ENCODE measurements at regions not wholly inside any gene's neighbourhood (a gene's known extent, or its start where the extent isn't known, plus 50 kb on each side); places are given as distances from the start of the nearest gene placed in this dataset.

DNA sequence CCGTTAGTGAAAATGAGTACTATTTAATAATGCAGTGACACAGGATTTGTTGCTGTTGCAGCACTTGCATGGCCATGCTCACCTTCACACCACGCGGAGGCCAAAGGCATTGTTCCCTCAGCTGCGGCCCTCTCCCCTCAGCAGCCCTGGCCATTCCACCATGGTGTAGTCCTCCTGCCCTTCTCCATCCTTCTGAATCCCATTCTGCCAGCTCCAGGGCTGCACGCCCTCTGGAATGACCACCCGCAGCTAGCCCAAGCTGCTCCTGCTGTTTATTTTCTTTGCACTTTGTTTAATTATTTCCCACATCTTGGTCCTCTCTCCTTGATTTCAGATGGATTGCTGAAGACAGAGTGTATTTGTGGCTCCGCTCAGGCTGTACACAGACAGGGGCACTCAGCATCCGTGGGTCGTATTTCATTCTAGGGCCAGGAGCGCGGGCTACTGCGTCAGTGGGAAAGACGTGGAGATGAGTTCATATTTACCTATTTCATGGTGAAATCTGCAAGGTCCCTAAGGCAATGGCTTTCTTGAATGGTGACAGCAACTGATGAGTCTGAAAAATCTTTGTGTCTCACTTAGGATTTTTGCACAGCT lies 81.4 kb upstream of the DUSP22 start:
- DNase-seq = no peak

DNA sequence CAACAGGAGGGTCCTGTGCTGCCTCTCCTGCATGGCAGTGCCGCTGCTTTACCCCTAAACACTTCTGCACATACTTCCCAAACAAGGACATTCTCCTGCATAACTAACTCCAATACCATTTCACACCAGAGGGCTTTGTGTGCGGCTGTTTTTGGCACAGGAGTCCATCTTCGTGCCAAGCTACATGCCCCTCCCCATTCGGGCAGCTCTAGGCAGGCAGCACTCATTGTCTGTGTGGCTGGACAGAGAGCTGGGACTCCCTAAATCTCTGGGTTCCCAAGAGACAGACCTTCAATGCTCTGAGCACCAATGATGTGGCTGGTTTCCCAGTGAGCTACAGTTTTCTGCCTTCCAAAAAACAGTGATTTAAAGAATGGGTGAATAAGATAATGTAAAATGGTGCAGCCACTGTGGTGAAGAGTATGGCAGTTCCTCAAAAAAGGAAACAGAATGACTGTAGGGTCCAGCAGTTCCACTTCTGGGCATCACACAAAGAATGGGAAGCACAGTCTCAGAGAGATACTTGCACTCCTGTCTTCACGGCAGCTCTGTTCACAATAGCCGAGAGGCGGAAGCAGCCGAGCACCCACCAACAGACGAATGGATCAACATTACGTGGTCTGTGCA lies 80.3 kb upstream of the DUSP22 start:
- DNase-seq = no peak

DNA sequence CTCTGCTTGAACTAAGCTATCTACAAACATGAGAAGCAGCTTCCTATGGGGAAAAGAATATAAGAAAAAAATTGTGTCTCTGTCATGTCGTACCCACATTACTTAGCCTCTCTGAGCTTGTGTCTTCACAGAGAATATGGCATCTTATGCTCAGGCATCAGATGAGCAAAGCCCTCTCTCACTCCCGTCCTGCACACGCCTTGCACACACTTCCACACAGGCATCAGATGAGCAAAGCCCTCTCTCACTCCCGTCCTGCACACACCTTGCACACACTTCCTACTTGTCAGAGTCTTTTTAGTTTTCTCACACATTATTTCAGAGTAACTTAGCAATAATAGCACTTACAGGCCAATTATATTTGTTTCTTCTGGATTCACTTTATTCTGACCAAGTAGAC lies 79.0 kb upstream of the DUSP22 start:
- no peak for DNase-seq

DNA sequence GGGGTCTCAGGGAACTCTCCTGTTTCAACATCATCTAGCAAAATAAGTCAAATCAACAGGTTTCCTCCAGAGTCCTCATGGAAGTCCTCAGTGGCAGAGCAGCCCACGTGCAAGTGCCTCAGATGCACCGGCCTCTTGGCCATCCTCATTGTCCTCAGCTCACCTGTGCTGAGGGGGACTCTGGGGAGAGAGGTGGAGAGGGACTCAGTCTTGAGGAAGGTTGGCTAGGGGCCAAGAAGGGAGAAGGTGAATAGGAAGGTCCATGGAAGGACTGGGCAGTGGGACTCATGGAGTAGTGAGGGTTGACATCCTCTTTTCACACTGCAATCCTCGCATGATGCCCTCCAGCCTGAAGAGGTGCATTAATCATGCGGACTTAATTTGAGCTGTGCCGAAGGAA lies 77.9 kb upstream of the DUSP22 start:
- no peak for DNase-seq

DNA sequence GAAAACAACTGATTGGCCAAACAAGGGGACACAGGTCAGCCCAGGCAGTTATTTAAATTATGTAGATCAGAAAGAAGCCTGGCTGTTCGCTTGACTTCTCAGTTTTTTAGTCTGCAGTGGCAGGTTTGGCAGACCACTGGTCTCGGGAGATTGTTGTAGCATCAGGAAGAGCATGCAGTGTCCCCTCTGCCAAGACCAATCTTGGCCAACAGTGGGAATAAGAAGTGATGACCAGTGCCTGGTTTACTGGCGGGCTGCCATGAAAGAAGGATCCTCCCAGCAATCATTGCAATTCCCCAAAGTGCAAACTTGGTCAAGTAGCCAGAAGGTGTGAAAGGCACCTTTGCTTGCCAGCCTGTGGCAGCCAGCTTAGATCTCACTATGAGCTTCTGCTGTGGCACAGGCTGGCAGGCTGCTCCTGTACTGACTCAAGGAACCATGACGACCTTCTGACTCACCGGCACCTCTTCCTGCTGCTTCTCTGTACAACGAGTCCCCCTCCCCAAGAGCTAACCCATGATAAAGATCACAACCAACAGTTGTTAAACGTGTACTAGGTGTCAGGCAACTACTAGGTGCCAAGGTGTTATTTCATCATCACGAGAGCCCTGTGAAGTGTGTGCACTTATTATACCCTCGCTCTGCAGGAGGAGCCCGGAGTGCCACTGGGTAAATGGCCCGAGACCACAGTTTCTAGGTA lies 76.8 kb upstream of the DUSP22 start:
- DNase-seq = peak; percentile 87

GRCh38 chr6:217048-217659 lies 75.1 kb upstream of the DUSP22 start:
- DNase-seq = peak; percentile 70

- DNase-seq = peak; percentile 53
Observed at GRCh38 chr6:218153-219018, 73.9 kb upstream of the DUSP22 start.

DNA sequence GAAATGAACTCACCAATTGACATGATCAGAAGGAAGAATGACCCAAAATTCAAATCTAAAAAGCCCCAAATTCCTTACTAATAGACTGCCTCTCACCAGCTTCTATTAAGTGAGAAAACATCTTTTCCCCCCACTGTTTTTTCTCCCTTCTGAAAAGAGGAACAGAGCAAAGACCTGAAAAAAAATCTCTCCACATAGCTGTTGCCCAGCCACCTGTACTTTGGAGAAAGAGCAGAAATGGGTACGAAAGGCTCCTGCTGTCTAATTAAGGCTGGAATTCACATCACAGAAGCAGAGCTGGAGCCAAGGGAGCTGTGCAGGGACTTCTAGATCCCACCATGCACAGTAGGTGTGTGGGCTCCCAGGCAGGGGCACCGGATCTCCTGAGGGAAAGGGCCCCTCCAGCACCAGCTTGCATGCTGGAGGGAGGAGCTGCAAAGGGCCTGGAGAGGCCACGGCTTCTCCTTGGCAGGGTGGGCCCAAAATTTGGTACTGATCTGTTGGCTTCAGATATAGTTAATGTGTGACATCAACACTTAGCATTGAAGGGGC lies 73.2 kb upstream of the DUSP22 start:
- DNase-seq = no peak

- DNase-seq = no peak
Observed at GRCh38 chr6:219641-220198, 72.6 kb upstream of the DUSP22 start.

DNA sequence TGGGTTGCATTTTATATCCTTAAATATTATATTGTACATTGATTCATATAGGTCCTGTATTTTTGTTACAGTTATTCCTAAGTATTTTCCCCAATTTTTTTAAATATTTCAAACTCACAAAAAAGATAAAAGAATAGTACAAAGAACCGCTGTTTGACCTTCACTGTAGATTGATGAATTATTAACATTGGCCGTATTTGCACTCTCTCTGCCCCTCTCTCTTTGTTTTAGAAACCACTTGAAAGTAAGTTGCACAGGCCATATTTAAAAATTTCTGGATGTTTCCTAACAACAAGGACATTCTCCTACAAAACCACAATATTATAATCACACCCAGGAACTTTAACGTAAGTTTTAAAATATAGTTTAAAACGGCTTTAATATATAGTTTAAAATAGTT lies 72.0 kb upstream of the DUSP22 start:
- no peak for DNase-seq

DNA sequence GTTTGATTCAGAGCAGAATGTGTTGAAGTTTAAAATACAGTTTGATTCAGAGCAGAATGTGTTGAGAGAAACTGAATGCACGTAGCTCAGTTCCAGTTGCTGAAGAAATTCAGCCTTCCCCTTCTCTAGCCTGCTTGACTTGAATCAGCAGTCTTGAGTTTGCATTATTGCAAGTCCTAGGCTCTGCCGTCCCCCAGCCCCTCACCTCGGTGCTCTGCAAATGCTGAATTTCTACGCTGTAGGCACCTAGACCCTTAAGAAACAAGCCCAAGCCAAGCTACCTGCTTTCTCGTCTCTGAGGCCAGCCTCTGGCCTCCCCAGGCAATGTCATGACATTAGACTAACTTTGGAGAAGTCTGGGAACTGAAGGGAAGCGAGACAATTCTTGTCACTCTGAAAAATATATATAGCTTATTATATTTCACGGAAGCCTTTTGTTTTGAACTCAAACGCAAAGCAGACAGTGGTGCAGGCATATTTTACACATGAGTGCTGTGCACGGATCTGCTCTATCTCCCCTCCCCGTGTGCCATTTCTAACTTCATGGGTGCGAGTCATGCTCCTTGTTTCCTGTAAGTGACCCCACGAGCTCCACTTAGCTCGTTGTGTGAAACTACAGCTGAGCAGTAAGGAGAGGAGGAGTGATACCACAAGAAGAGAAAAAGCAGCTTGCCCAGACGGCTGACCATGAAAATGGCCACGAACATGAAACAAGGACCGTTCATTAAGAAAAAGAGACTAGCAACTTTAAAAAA lies 71.4 kb upstream of the DUSP22 start:
- peak; percentile 39 for DNase-seq

GRCh38 chr6:221531-222349 lies 70.5 kb upstream of the DUSP22 start:
- DNase-seq = no peak

- DNase-seq = no peak
Observed at GRCh38 chr6:222468-222867, 69.8 kb upstream of the DUSP22 start.

GRCh38 chr6:223136-223535 lies 69.2 kb upstream of the DUSP22 start:
- DNase-seq = no peak

DNA sequence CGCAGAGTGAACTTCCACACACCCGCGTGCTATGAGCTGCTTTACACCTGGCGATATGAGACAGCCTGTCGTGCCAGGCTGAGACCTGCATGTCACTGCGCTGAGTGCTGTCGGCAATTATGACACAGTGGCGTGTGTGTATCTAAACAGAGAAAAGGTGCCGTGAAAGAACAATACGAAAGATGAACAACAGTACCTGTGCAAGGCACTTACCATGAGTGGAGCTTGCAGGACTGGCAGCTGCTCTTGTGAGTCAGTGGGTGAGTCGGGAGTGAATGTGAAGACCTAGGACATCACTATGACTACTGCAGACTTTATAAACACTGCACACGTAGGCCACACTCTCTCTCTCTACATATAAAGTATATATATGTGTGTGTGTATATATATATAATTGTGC lies 68.5 kb upstream of the DUSP22 start:
- DNase-seq = peak; percentile 71

DNA sequence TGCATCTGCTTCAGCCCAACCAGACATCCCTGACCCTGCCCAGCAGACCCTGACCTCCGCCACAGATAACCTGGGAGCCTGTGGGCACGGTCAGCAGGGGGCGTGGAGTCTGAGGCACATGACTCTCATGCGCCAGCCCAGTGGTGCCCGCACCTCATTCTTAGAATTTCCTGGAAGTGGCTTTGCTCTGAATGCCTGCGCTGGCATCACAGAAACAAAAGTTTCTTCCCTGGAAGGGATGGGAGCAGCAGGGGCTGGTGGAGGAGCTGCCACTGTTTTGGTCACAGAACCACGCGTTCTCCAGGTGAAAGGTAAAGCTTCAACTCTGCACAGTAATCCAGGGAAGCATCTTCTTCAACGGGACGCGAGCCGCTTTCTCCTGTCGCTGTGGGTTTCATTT lies 67.9 kb upstream of the DUSP22 start:
- no peak for DNase-seq

GRCh38 chr6:225121-225721 lies 67.1 kb upstream of the DUSP22 start:
- DNase-seq = peak; percentile 86

- DNase-seq = no peak
Observed at GRCh38 chr6:225907-226306, 66.4 kb upstream of the DUSP22 start.

- DNase-seq = no peak
Observed at GRCh38 chr6:226516-227073, 65.7 kb upstream of the DUSP22 start.

Measured in activated CD4-positive, alpha-beta T cell treated with anti-CD3 and anti-CD28 coated beads for 48 hours (primary cell).